ENCODE measurements at regions not wholly inside any gene's neighbourhood (a gene's known extent, or its start where the extent isn't known, plus 50 kb on each side); places are given as distances from the start of the nearest gene placed in this dataset.
"Not testable (repeated sequence)": the region's sequence is repeated elsewhere in the genome, so short reads cannot be mapped to it uniquely, and the experiment has no call there.

GRCh38 chr7:142448857-142449256 is 191.0 kb upstream of the PRSS58 start:
- H3K9me3 ChIP-seq (ENCODE audit: control insufficient read depth, insufficient read depth, low read length); H3K27ac ChIP-seq (ENCODE audit: low read depth, low read length); DNase-seq (ENCODE audit: low read depth in 4 of 6, low spot score in 6 of 6); H3K4me3 ChIP-seq (ENCODE audit: low read depth, low read length); H3K36me3 ChIP-seq (ENCODE audit: control insufficient read depth, insufficient read depth, low read length); H3K27me3 ChIP-seq (ENCODE audit: control insufficient read depth, insufficient read depth, low read length); H3K4me1 ChIP-seq (ENCODE audit: control insufficient read depth, insufficient read depth, low read length): not testable (repeated sequence)
- WGBS (ENCODE audit: insufficient coverage) = 88% methylated on average over 5 of the region's 8 CpGs

DNA sequence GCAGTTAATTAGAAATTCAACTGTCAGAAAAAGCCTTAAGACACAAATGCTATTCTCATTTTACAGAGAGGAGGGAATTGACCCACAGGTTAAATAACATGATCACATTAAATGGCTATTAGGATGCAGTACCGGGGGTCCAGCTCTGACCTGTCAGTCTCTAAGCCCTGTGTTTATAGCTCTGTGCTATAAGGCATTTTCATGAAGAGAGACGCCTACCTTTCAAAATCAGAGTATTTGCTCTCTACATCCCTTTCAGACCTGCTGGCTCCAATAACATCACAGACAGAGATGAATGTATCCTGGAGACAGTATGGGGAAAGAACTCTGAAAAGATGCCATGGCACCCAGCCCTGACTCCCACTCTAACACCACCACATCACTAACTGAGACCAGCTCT is 189.9 kb upstream of the PRSS58 start:
- Histone ChIP-seq H3K27ac (ENCODE audit: low read depth, low read length) (no peak overlapping the region), H3K4me3 (ENCODE audit: low read depth, low read length) (no peak overlapping the region), H3K36me3 (ENCODE audit: control insufficient read depth, insufficient read depth, low read length) (no peaks in the 10 kb centered on the region), H3K4me1 (ENCODE audit: control insufficient read depth, insufficient read depth, low read length) (no peaks in the 10 kb centered on the region), H3K27me3 (ENCODE audit: control insufficient read depth, insufficient read depth, low read length) (no peaks in the 10 kb centered on the region), H3K9me3 (ENCODE audit: control insufficient read depth, insufficient read depth, low read length) (no peaks in the 10 kb centered on the region)
- DNase-seq (ENCODE audit: low read depth in 4 of 6, low spot score in 6 of 6) = no peak
- WGBS (ENCODE audit: insufficient coverage) = no CpG with 5 or more reads among the region's 2 CpGs

- no peaks in the 10 kb centered on the region for H3K9me3 ChIP-seq (ENCODE audit: control insufficient read depth, insufficient read depth, low read length)
- H3K27ac ChIP-seq (ENCODE audit: low read depth, low read length) = no peak overlapping the region
- 56% methylated on average over 7 of the region's 7 CpGs for WGBS (ENCODE audit: insufficient coverage)
- no peak overlapping the region for H3K4me3 ChIP-seq (ENCODE audit: low read depth, low read length)
- no peaks in the 10 kb centered on the region for H3K4me1 ChIP-seq (ENCODE audit: control insufficient read depth, insufficient read depth, low read length)
- H3K36me3 ChIP-seq (ENCODE audit: control insufficient read depth, insufficient read depth, low read length) = no peaks in the 10 kb centered on the region
- no peaks in the 10 kb centered on the region for H3K27me3 ChIP-seq (ENCODE audit: control insufficient read depth, insufficient read depth, low read length)
- no peak for DNase-seq (ENCODE audit: low read depth in 4 of 6, low spot score in 6 of 6)
These were observed 187.3 kb upstream of the PRSS58 start for GRCh38 chr7:142445019-142445686.

DNA sequence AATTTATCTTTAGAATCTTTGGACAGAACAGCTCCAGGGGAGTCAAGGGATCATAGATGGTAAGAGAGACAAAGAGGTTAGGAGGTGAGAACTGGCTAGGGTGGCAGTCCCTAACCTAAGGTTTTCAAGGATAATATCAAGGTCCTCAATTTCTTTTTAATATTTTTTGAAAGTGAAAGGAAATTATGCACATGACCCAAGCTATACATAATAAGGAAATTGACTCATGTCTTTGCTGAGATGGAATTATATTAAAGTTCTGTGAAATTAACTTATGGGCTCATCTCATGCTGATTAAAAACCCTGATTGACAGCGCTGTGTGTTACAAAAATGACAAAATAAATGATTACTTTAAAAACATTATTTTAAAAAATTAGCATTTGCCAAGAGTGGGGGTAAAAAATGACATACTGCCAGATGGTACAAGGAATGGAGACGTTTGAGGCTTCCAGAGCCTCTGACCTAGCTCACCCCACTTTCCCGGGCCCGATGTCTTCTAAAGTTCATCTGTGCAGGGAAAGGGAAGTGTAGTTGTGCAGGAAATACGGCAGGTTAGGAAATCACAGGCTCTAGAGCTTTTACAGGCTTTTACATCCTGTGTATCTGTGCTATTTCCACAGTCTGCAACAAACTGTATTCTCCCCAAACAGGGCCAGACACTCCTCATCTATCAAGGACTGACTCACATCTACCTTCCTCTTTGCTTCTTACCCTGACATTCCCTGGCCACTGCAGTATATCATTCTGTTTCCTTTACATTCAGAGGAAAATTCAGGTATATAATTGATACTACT is 185.6 kb upstream of the PRSS58 start:
- Histone ChIP-seq H3K27ac (ENCODE audit: low read depth, low read length) (no peak overlapping the region), H3K36me3 (ENCODE audit: control insufficient read depth, insufficient read depth, low read length) (no peaks in the 10 kb centered on the region), H3K27me3 (ENCODE audit: control insufficient read depth, insufficient read depth, low read length) (no peaks in the 10 kb centered on the region), H3K4me3 (ENCODE audit: low read depth, low read length) (no peak overlapping the region), H3K9me3 (ENCODE audit: control insufficient read depth, insufficient read depth, low read length) (no peaks in the 10 kb centered on the region), H3K4me1 (ENCODE audit: control insufficient read depth, insufficient read depth, low read length) (no peaks in the 10 kb centered on the region)
- DNase-seq (ENCODE audit: low read depth in 4 of 6, low spot score in 6 of 6) = no peak
- no CpG with 5 or more reads among the region's 5 CpGs for WGBS (ENCODE audit: insufficient coverage)

GRCh38 chr7:142442396-142442795 is 184.5 kb upstream of the PRSS58 start:
- 88% methylated on average over 4 of the region's 6 CpGs for WGBS (ENCODE audit: insufficient coverage)

DNA sequence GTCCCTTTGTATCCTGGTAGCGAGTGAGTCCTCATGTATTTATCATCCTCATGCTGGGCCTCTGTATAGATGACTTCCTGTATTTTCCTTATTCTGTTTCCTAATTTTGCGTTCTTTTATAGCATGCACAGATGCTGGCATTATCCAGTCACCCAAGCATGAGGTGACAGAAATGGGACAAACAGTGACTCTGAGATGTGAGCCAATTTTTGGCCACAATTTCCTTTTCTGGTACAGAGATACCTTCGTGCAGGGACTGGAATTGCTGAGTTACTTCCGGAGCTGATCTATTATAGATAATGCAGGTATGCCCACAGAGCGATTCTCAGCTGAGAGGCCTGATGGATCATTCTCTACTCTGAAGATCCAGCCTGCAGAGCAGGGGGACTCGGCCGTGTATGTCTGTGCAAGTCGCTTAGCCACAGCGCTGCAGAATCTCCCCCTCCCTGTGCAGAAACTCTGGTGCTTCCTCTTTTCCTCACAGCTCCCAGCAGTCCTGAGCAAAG is 183.1 kb upstream of the PRSS58 start:
- no peak for DNase-seq (ENCODE audit: low read depth in 4 of 6, low spot score in 6 of 6)
- no peaks in the 10 kb centered on the region for H3K27me3 ChIP-seq (ENCODE audit: control insufficient read depth, insufficient read depth, low read length)
- H3K9me3 ChIP-seq (ENCODE audit: control insufficient read depth, insufficient read depth, low read length) = no peaks in the 10 kb centered on the region
- no peak overlapping the region for H3K27ac ChIP-seq (ENCODE audit: low read depth, low read length)
- H3K4me3 ChIP-seq (ENCODE audit: low read depth, low read length) = no peak overlapping the region
- 68% methylated on average over 7 of the region's 9 CpGs for WGBS (ENCODE audit: insufficient coverage)
- H3K4me1 ChIP-seq (ENCODE audit: control insufficient read depth, insufficient read depth, low read length) = no peaks in the 10 kb centered on the region
- no peaks in the 10 kb centered on the region for H3K36me3 ChIP-seq (ENCODE audit: control insufficient read depth, insufficient read depth, low read length)

More at GRCh38 chr7:142442396-142442795, 184.5 kb upstream of the PRSS58 start:
- Histone ChIP-seq H3K4me1 (ENCODE audit: control insufficient read depth, insufficient read depth, low read length) (no peaks in the 10 kb centered on the region), H3K27ac (ENCODE audit: low read depth, low read length) (no peak overlapping the region), H3K27me3 (ENCODE audit: control insufficient read depth, insufficient read depth, low read length) (no peaks in the 10 kb centered on the region), H3K4me3 (ENCODE audit: low read depth, low read length) (no peak overlapping the region), H3K9me3 (ENCODE audit: control insufficient read depth, insufficient read depth, low read length) (no peaks in the 10 kb centered on the region), H3K36me3 (ENCODE audit: control insufficient read depth, insufficient read depth, low read length) (no peaks in the 10 kb centered on the region)
- DNase-seq (ENCODE audit: low read depth in 4 of 6, low spot score in 6 of 6) = no peak

DNA sequence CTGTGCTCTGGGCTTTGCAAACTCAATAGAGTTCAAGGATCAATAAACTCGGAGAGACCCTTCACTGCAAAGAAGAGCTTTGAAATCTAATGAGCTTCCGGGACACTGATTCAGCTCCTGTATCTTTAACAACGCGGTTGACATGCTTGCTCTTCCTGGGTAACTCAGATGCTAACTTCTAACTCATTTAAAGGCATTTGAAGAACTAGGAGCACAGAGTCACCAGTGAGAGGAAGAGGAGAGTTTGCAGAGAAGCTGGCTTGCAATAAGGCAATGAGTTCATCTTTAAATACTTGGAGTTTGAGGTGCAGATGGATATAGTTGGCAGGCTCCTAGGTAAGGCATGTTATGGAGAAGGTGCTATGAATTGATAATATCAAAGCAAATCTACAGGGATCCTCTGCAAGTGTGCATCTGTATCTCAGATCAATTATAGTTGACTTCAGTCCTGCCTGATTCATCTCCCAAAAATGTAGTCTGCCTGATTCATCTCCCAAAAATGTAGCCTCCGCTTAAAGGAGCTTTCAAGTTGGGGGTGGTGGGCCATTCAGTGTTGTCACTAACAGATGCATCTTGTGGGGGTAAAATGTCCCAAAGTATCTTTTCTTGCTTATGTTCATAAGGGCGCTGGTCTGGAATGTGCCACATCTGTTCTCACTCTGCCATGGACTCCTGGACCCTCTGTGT is 182.5 kb upstream of the PRSS58 start:
- no peaks in the 10 kb centered on the region for H3K4me1 ChIP-seq (ENCODE audit: control insufficient read depth, insufficient read depth, low read length)
- H3K4me3 ChIP-seq (ENCODE audit: low read depth, low read length) = no peak overlapping the region
- no peak for DNase-seq (ENCODE audit: low read depth in 4 of 6, low spot score in 6 of 6)
- H3K36me3 ChIP-seq (ENCODE audit: control insufficient read depth, insufficient read depth, low read length) = no peaks in the 10 kb centered on the region
- no peak overlapping the region for H3K27ac ChIP-seq (ENCODE audit: low read depth, low read length)
- 83% methylated on average over 5 of the region's 6 CpGs for WGBS (ENCODE audit: insufficient coverage)
- no peaks in the 10 kb centered on the region for H3K9me3 ChIP-seq (ENCODE audit: control insufficient read depth, insufficient read depth, low read length)
- H3K27me3 ChIP-seq (ENCODE audit: control insufficient read depth, insufficient read depth, low read length) = no peaks in the 10 kb centered on the region

DNA sequence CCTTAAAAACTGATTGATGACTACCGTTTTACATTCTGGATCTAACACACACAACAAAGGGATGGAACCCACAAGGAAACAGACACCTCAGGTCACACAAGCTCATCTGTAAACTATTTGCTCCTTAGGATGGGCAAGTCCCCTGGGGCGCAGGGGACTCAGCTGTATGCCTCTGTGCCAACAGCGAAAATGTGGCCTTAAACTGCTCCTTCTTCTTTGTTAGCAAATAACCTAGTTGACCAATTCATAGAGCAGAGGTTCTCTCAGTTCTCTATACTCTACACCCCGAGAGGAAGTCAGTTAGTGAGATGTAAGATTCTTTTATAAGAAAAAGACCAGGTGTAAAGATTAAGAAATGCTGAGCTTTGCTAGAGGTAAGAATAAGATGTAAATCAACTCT is 181.9 kb upstream of the PRSS58 start:
- Histone ChIP-seq H3K27ac (ENCODE audit: low read depth, low read length) (no peak overlapping the region), H3K4me3 (ENCODE audit: low read depth, low read length) (no peak overlapping the region), H3K4me1 (ENCODE audit: control insufficient read depth, insufficient read depth, low read length) (no peaks in the 10 kb centered on the region), H3K9me3 (ENCODE audit: control insufficient read depth, insufficient read depth, low read length) (no peaks in the 10 kb centered on the region), H3K27me3 (ENCODE audit: control insufficient read depth, insufficient read depth, low read length) (no peaks in the 10 kb centered on the region), H3K36me3 (ENCODE audit: control insufficient read depth, insufficient read depth, low read length) (no peaks in the 10 kb centered on the region)
- no peak for DNase-seq (ENCODE audit: low read depth in 4 of 6, low spot score in 6 of 6)
- 100% methylated on average over 3 of the region's 4 CpGs for whole genome bisulfite sequencing (ENCODE audit: insufficient coverage)

- no peaks in the 10 kb centered on the region for H3K9me3 ChIP-seq (ENCODE audit: control insufficient read depth, insufficient read depth, low read length)
- no peaks in the 10 kb centered on the region for H3K36me3 ChIP-seq (ENCODE audit: control insufficient read depth, insufficient read depth, low read length)
- no CpG with 5 or more reads among the region's 8 CpGs for WGBS (ENCODE audit: insufficient coverage)
- no peaks in the 10 kb centered on the region for H3K27me3 ChIP-seq (ENCODE audit: control insufficient read depth, insufficient read depth, low read length)
- H3K4me1 ChIP-seq (ENCODE audit: control insufficient read depth, insufficient read depth, low read length) = no peaks in the 10 kb centered on the region
- H3K4me3 ChIP-seq (ENCODE audit: low read depth, low read length) = no peak overlapping the region
- DNase-seq (ENCODE audit: low read depth in 4 of 6, low spot score in 6 of 6) = no peak
- H3K27ac ChIP-seq (ENCODE audit: low read depth, low read length) = no peak overlapping the region
These were observed 181.2 kb upstream of the PRSS58 start for GRCh38 chr7:142438923-142439515.

All from spinal cord (tissue), 9 donors.